ENCODE measurements at regions not wholly inside any gene's neighbourhood (a gene's known extent, or its start where the extent isn't known, plus 50 kb on each side); places are given as distances from the start of the nearest gene placed in this dataset.

GRCh38 chrX:39070009-39070408 lies 268.8 kb downstream of the MID1IP1 start:
- TF ChIP-seq, protein P1, sequence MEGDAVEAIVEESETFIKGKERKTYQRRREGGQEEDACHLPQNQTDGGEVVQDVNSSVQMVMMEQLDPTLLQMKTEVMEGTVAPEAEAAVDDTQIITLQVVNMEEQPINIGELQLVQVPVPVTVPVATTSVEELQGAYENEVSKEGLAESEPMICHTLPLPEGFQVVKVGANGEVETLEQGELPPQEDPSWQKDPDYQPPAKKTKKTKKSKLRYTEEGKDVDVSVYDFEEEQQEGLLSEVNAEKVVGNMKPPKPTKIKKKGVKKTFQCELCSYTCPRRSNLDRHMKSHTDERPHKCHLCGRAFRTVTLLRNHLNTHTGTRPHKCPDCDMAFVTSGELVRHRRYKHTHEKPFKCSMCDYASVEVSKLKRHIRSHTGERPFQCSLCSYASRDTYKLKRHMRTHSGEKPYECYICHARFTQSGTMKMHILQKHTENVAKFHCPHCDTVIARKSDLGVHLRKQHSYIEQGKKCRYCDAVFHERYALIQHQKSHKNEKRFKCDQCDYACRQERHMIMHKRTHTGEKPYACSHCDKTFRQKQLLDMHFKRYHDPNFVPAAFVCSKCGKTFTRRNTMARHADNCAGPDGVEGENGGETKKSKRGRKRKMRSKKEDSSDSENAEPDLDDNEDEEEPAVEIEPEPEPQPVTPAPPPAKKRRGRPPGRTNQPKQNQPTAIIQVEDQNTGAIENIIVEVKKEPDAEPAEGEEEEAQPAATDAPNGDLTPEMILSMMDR (IDR thresholded peaks at IDR 0.05), result no peak
- TF ChIP-seq POLR2A (IDR thresholded peaks at IDR 0.05), result no peak
